ENCODE measurements at regions not wholly inside any gene's neighbourhood (a gene's known extent, or its start where the extent isn't known, plus 50 kb on each side); places are given as distances from the start of the nearest gene placed in this dataset.

GRCh38 chr6:164296411-164296810 lies 881.9 kb downstream of the QKI start:
- ATAC-seq (ENCODE audit: low FRiP score) (no peak), DNase-seq (ENCODE audit: low spot score) (no peak)
- TF ChIP-seq CTCF (IDR thresholded peaks at IDR 0.05) = no peak

GRCh38 chr6:164294047-164294784 lies 879.7 kb downstream of the QKI start:
- no peak for TF ChIP-seq CTCF (IDR thresholded peaks at IDR 0.05)
- ATAC-seq (ENCODE audit: low FRiP score) = no peak
- no peak for DNase-seq (ENCODE audit: low spot score)

- DNase-seq (ENCODE audit: low spot score) (no peak), ATAC-seq (ENCODE audit: low FRiP score) (no peak)
- TF ChIP-seq CTCF (IDR thresholded peaks at IDR 0.05) = no peak
These were observed 876.7 kb downstream of the QKI start for GRCh38 chr6:164291224-164291623.

GRCh38 chr6:164290101-164290500 lies 875.6 kb downstream of the QKI start:
- no peak for DNase-seq (ENCODE audit: low spot score)
- no peak for ATAC-seq (ENCODE audit: low FRiP score)
- TF ChIP-seq CTCF (IDR thresholded peaks at IDR 0.05) = no peak

- no peak for TF ChIP-seq CTCF (IDR thresholded peaks at IDR 0.05)
- DNase-seq (ENCODE audit: low spot score) (no peak), ATAC-seq (ENCODE audit: low FRiP score) (no peak)
These were observed 871.5 kb downstream of the QKI start for GRCh38 chr6:164286011-164286410.

GRCh38 chr6:164283574-164283973 lies 869.1 kb downstream of the QKI start:
- ATAC-seq (ENCODE audit: low FRiP score) = no peak
- no peak for TF ChIP-seq CTCF (IDR thresholded peaks at IDR 0.05)
- no peak for DNase-seq (ENCODE audit: low spot score)

- no peak for ATAC-seq (ENCODE audit: low FRiP score)
- no peak for TF ChIP-seq CTCF (IDR thresholded peaks at IDR 0.05)
- no peak for DNase-seq (ENCODE audit: low spot score)
These were observed 861.7 kb downstream of the QKI start for GRCh38 chr6:164276211-164276610.
